Fibroblast of lung (primary cell): ENCODE measurements at regions not wholly inside any gene's neighbourhood (a gene's known extent, or its start where the extent isn't known, plus 50 kb on each side); places are given as distances from the start of the nearest gene placed in this dataset.
"Not testable (repeated sequence)": the region's sequence is repeated elsewhere in the genome, so short reads cannot be mapped to it uniquely, and the experiment has no call there.

Experiments used
- DNase-seq, 2 donors: peaks; one replicate each; pipeline versions ENCODE4 v3.0.0 to v3.0.0-alpha.2; 2010; ENCODE audit warnings: low read depth in 2 of 2
- H2AFZ ChIP-seq: 2 replicates; pipeline ENCODE4 v1.5.1; 2012; ENCODE audit warnings: low read length, control low read depth, inconsistent platforms
- H3K27ac ChIP-seq: 2 replicates; pipeline ENCODE4 v1.5.1; 2011; ENCODE audit warnings: low read length, control low read depth; ENCODE audit not compliant: insufficient read depth
- H3K27me3 ChIP-seq: 2 replicates; pipeline ENCODE4 v1.5.1; 2011; ENCODE audit warnings: mild to moderate bottlenecking, low read length; ENCODE audit not compliant: control insufficient read depth, insufficient read depth
- H3K36me3 ChIP-seq: 2 replicates; pipeline ENCODE4 v1.5.1; 2011; ENCODE audit warnings: low read length; ENCODE audit not compliant: control insufficient read depth, insufficient read depth
- H3K4me1 ChIP-seq: 2 replicates; pipeline ENCODE4 v1.5.1; 2011; ENCODE audit warnings: low read length; ENCODE audit not compliant: control insufficient read depth, insufficient read depth; ENCODE audit errors: extremely low read depth
- H3K4me2 ChIP-seq: 2 replicates; pipeline ENCODE4 v1.5.1; 2011; ENCODE audit warnings: low read length, control low read depth; ENCODE audit not compliant: insufficient read depth; ENCODE audit errors: extremely low read depth
- H3K4me3 ChIP-seq, 4 experiments: fragments of 200-600 bp in 1 of 4; sonication (generic) in 1 of 4; replicated peaks in 1 of 4; 2 replicates each; pipeline ENCODE4 v1.5.1; 2011 to 2016; ENCODE audit warnings: low read length in 4 of 4, low read depth in 3 of 4, mild to moderate bottlenecking in 3 of 4, control low read depth in 2 of 4, inconsistent platforms in 1 of 4, mixed read lengths in 1 of 4; ENCODE audit not compliant: insufficient read depth in 1 of 4; ENCODE audit errors: control extremely low read depth in 1 of 4
- H3K79me2 ChIP-seq: 2 replicates; pipeline ENCODE4 v1.5.1; 2012; ENCODE audit warnings: mild to moderate bottlenecking, low read length, inconsistent platforms; ENCODE audit not compliant: control insufficient read depth, insufficient read depth
- H3K9ac ChIP-seq: 2 replicates; pipeline ENCODE4 v1.5.1; 2011; ENCODE audit warnings: mild to moderate bottlenecking, low read length, control low read depth; ENCODE audit not compliant: insufficient read depth
- H3K9me3 ChIP-seq: 2 replicates; pipeline ENCODE4 v1.5.1; 2012; ENCODE audit warnings: low read depth, low read length; ENCODE audit not compliant: control insufficient read depth, insufficient read depth
- H4K20me1 ChIP-seq: 2 replicates; pipeline ENCODE4 v1.5.1; 2011; ENCODE audit warnings: low read length; ENCODE audit not compliant: control insufficient read depth, insufficient read depth; ENCODE audit errors: extremely low read depth
- EZH2 ChIP-seq: IDR thresholded peaks from 2 replicates; pipeline ENCODE4 v1.5.1; 2012; ENCODE audit warnings: low read length, control low read depth, mild to moderate bottlenecking; ENCODE audit errors: missing control alignments
- TF ChIP-seq, protein P1 (sequence below), 2 donors: IDR thresholded peaks in 1 of 2; conservative IDR thresholded peaks in 1 of 2; 1 replicate in 1 of 2; 2 replicates in 1 of 2; pipeline ENCODE4 v1.5.1; 2011 to 2012; ENCODE audit warnings: low read length in 2 of 2, control low read depth in 1 of 2, inconsistent platforms in 1 of 2, low read depth in 1 of 2, mild to moderate bottlenecking in 1 of 2

GRCh38 chr5:166286832-166287231 lies 2004.6 kb upstream of the WWC1 start:
- H3K4me2 ChIP-seq, result no peak overlapping the region
- no peaks in the 10 kb centered on the region for H3K9me3 ChIP-seq
- no peak overlapping the region for H2AFZ ChIP-seq
- no peak overlapping the region for H3K9ac ChIP-seq
- no peaks in the 10 kb centered on the region for H3K4me1 ChIP-seq
- no peak overlapping the region for H3K4me3 ChIP-seq
- no peaks in the 10 kb centered on the region for H3K79me2 ChIP-seq
- no peak for DNase-seq
- no peaks in the 10 kb centered on the region for H3K36me3 ChIP-seq
- H3K27ac ChIP-seq, result no peak overlapping the region
- no peaks in the 10 kb centered on the region for H3K27me3 ChIP-seq
- no peak for TF ChIP-seq EZH2
- TF ChIP-seq, protein P1, sequence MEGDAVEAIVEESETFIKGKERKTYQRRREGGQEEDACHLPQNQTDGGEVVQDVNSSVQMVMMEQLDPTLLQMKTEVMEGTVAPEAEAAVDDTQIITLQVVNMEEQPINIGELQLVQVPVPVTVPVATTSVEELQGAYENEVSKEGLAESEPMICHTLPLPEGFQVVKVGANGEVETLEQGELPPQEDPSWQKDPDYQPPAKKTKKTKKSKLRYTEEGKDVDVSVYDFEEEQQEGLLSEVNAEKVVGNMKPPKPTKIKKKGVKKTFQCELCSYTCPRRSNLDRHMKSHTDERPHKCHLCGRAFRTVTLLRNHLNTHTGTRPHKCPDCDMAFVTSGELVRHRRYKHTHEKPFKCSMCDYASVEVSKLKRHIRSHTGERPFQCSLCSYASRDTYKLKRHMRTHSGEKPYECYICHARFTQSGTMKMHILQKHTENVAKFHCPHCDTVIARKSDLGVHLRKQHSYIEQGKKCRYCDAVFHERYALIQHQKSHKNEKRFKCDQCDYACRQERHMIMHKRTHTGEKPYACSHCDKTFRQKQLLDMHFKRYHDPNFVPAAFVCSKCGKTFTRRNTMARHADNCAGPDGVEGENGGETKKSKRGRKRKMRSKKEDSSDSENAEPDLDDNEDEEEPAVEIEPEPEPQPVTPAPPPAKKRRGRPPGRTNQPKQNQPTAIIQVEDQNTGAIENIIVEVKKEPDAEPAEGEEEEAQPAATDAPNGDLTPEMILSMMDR (conservative IDR thresholded peaks at IDR 0.05 in 1 of 2, IDR thresholded peaks at IDR 0.05 in 1 of 2; ENCODE audit: low read depth in 1 of 2, low read length in 2 of 2), result no peak
- no peaks in the 10 kb centered on the region for H4K20me1 ChIP-seq

- no peaks in the 10 kb centered on the region for H3K4me1 ChIP-seq
- H3K9ac ChIP-seq, result no peak overlapping the region
- no peak for DNase-seq
- no peak for TF ChIP-seq EZH2
- no peak overlapping the region for H2AFZ ChIP-seq
- H3K4me3 ChIP-seq, result no peak overlapping the region
- H3K27me3 ChIP-seq, result no peaks in the 10 kb centered on the region
- H3K4me2 ChIP-seq, result no peak overlapping the region
- H3K27ac ChIP-seq, result no peak overlapping the region
- H3K79me2 ChIP-seq, result no peaks in the 10 kb centered on the region
- no peaks in the 10 kb centered on the region for H4K20me1 ChIP-seq
- H3K36me3 ChIP-seq, result no peaks in the 10 kb centered on the region
- no peaks in the 10 kb centered on the region for H3K9me3 ChIP-seq
Observed at GRCh38 chr5:166287866-166288265, 2003.6 kb upstream of the WWC1 start.

- not testable (repeated sequence) for H4K20me1 ChIP-seq, H3K27me3 ChIP-seq, H3K9me3 ChIP-seq, H3K36me3 ChIP-seq, H3K79me2 ChIP-seq, H2AFZ ChIP-seq, H3K27ac ChIP-seq, DNase-seq, H3K4me1 ChIP-seq, H3K4me3 ChIP-seq, H3K9ac ChIP-seq, H3K4me2 ChIP-seq
Observed at GRCh38 chr5:166291800-166292199, 1999.6 kb upstream of the WWC1 start.

DNA sequence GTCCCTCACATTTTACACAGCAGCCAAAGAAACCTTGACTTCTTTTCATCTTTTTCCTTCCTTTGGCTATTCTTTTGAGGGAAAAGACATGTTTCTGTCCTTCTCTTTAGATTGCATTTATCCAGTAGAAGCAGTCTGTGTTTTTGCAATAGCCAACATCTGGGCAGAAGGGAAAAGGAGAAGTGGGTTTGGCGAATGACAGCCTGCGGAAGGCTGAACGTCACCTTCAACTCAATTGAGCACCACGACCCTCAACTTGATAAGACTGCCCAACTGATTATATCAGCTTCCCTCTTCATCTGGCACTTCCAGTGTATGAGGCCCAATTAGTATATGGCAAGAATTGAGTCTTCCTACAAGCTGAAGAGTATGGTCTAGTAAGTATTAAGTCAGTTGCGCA lies 1997.6 kb upstream of the WWC1 start:
- TF ChIP-seq, protein P1 (conservative IDR thresholded peaks at IDR 0.05 in 1 of 2, IDR thresholded peaks at IDR 0.05 in 1 of 2; ENCODE audit: low read depth in 1 of 2, low read length in 2 of 2), result no peak
- no peak for TF ChIP-seq EZH2
- Histone ChIP-seq H3K4me2 (no peak overlapping the region), H3K36me3 (no peaks in the 10 kb centered on the region), H3K4me1 (no peaks in the 10 kb centered on the region), H3K9ac (no peak overlapping the region), H3K27me3 (no peaks in the 10 kb centered on the region), H2AFZ (no peak overlapping the region), H3K9me3 (no peaks in the 10 kb centered on the region), H3K27ac (no peak overlapping the region), H4K20me1 (no peaks in the 10 kb centered on the region), H3K4me3 (no peak overlapping the region), H3K79me2 (no peaks in the 10 kb centered on the region)
- DNase-seq, result no peak
